Thyroid gland (tissue), 4 donors: ENCODE measurements at regions not wholly inside any gene's neighbourhood (a gene's known extent, or its start where the extent isn't known, plus 50 kb on each side); places are given as distances from the start of the nearest gene placed in this dataset.

Experiments used
- DNase-seq, 2 donors: peaks; one replicate each; pipeline ENCODE4 v3.0.0-alpha.2; 2019
- H3K27ac ChIP-seq, 3 donors: fragments of 200-600 bp; sonication (generic); 1 replicate in 2 of 3; 2 replicates in 1 of 3; pipeline ENCODE4 v1.5.1; 2016 to 2019; ENCODE audit warnings: mild to moderate bottlenecking in 1 of 3, moderate library complexity in 1 of 3
- H3K27me3 ChIP-seq: fragments of 200-600 bp; sonication (generic); one replicate; pipeline ENCODE4 v1.5.1; 2019
- H3K36me3 ChIP-seq, 2 donors: fragments of 200-600 bp; sonication (generic); one replicate each; pipeline ENCODE4 v1.5.1; 2016 to 2019
- H3K4me1 ChIP-seq, 2 donors: fragments of 200-600 bp; sonication (generic); one replicate each; pipeline ENCODE4 v1.5.1; 2017 to 2019
- H3K4me3 ChIP-seq, 3 donors: fragments of 200-600 bp; sonication (generic); replicated peaks in 1 of 3; 1 replicate in 2 of 3; 2 replicates in 1 of 3; pipeline ENCODE4 v1.5.1; 2016; ENCODE audit warnings: mild to moderate bottlenecking in 1 of 3
- H3K9me3 ChIP-seq: fragments of 200-600 bp; sonication (generic); one replicate; pipeline ENCODE4 v1.5.1; 2017
- CTCF ChIP-seq, 6 experiments: fragments of 200-600 bp in 3 of 6; fragments of 450-650 bp in 3 of 6; sonication (generic) in 3 of 6; IDR thresholded peaks; one replicate each; pipeline ENCODE4 v1.5.1; 2016 to 2019; ENCODE audit warnings: antibody characterized with exemption in 6 of 6, mild to moderate bottlenecking in 2 of 6, inconsistent platforms in 1 of 6, moderate library complexity in 1 of 6
- POLR2A ChIP-seq, 2 donors: fragments of 450-650 bp; IDR thresholded peaks; one replicate each; pipeline ENCODE4 v1.6.1; 2017; ENCODE audit warnings: antibody characterized with exemption in 2 of 2, mild to moderate bottlenecking in 2 of 2, moderate library complexity in 1 of 2
- WGBS, 2 donors: methylation state at CpG; one replicate each; pipeline ENCODE4 v1.1.5; 2017; 5-methylcytosine and 5-hydroxymethylcytosine counted together
- intact Hi-C: fragments of 100-400 bp; cut with DNase I; formaldehyde crosslinking; loops from one replicate; pipeline ENCODE4 v1.15.1; 2023

- Histone ChIP-seq H3K4me1 (peaks cover 21 to 26% of the 10 kb centered on the region in 2 donors), H3K27me3 (no peaks in the 10 kb centered on the region), H3K9me3 (no peaks in the 10 kb centered on the region), H3K27ac (peak overlapping the region; percentile 19 to 57 (median 52)), H3K4me3 (no peak overlapping the region), H3K36me3 (no peaks in the 10 kb centered on the region)
- intact Hi-C loops, result no loop called here
- peak; percentile 48 to 66 for DNase-seq
- WGBS, 2 donors, result 23 to 31% methylated on average over 14 of the region's 14 CpGs
- TF ChIP-seq POLR2A (IDR thresholded peaks at IDR 0.05), result no peak
Measured at GRCh38 chr5:56585999-56586691, 229.2 kb upstream of the MAP3K1 start.

GRCh38 chr5:56585461-56585860 lies 229.9 kb upstream of the MAP3K1 start:
- peak overlapping the region in 2 of 3 donors; percentile 19 to 52 for H3K27ac ChIP-seq
- 83 to 89% methylated on average over 2 of the region's 2 CpGs for WGBS, 2 donors
- no peak overlapping the region for H3K4me3 ChIP-seq
- TF ChIP-seq POLR2A (IDR thresholded peaks at IDR 0.05) (no peak), CTCF (IDR thresholded peaks at IDR 0.05) (no peak)
- DNase-seq, result no peak
- intact Hi-C loops, result no loop called here
- no peaks in the 10 kb centered on the region for H3K36me3 ChIP-seq
- no peaks in the 10 kb centered on the region for H3K9me3 ChIP-seq
- H3K27me3 ChIP-seq, result no peaks in the 10 kb centered on the region
- H3K4me1 ChIP-seq, result peaks cover 24 to 30% of the 10 kb centered on the region in 2 donors

- Histone ChIP-seq H3K9me3 (no peaks in the 10 kb centered on the region), H3K36me3 (no peaks in the 10 kb centered on the region), H3K4me3 (no peak overlapping the region), H3K27me3 (no peaks in the 10 kb centered on the region), H3K27ac (peak overlapping the region in 1 of 3 donors; percentile 14), H3K4me1 (peaks cover 20 to 24% of the 10 kb centered on the region in 2 donors)
- TF ChIP-seq POLR2A (IDR thresholded peaks at IDR 0.05) (no peak), CTCF (IDR thresholded peaks at IDR 0.05) (no peak)
- intact Hi-C loops, result no loop called here
- 80 to 83% methylated on average over 1 of the region's 1 CpG for WGBS, 2 donors
- DNase-seq, result no peak
Measured at GRCh38 chr5:56581426-56581825, 233.9 kb upstream of the MAP3K1 start.

GRCh38 chr5:56580864-56581263 lies 234.5 kb upstream of the MAP3K1 start:
- DNase-seq, result no peak
- Histone ChIP-seq H3K36me3 (no peaks in the 10 kb centered on the region), H3K4me3 (no peak overlapping the region), H3K4me1 (peaks cover 14 to 18% of the 10 kb centered on the region in 2 donors), H3K27me3 (no peaks in the 10 kb centered on the region), H3K27ac (no peak overlapping the region), H3K9me3 (no peaks in the 10 kb centered on the region)
- 79 to 83% methylated on average over 2 of the region's 2 CpGs for WGBS, 2 donors
- intact Hi-C loops, result no loop called here
- TF ChIP-seq CTCF (IDR thresholded peaks at IDR 0.05) (no peak), POLR2A (IDR thresholded peaks at IDR 0.05) (no peak)

- TF ChIP-seq CTCF (IDR thresholded peaks at IDR 0.05), result no peak
- TF ChIP-seq POLR2A (IDR thresholded peaks at IDR 0.05), result no peak
- intact Hi-C loops, result no loop called here
- Histone ChIP-seq H3K4me1 (peaks cover 0 to 1% of the 10 kb centered on the region in 2 donors), H3K27ac (no peak overlapping the region), H3K4me3 (no peak overlapping the region), H3K36me3 (no peaks in the 10 kb centered on the region), H3K9me3 (no peaks in the 10 kb centered on the region), H3K27me3 (no peaks in the 10 kb centered on the region)
- DNase-seq, result no peak
Measured at GRCh38 chr5:56575821-56576220, 239.5 kb upstream of the MAP3K1 start.
